ENCODE measurements at regions not wholly inside any gene's neighbourhood (a gene's known extent, or its start where the extent isn't known, plus 50 kb on each side); places are given as distances from the start of the nearest gene placed in this dataset.

- no peak for TF ChIP-seq CTCF (IDR thresholded peaks at IDR 0.05)
- TF ChIP-seq POLR2AphosphoS5 (IDR thresholded peaks at IDR 0.05): no peak
- no peak for TF ChIP-seq POLR2A (IDR thresholded peaks at IDR 0.05)
- intact Hi-C loops (cut with DNase I; ENCODE audit: low total_unique reads): no loop called here
- DNase-seq (ENCODE audit: low spot score in 2 of 2): no peak
- Histone ChIP-seq H3K27ac (no peak overlapping the region), H3K9me3 (no peaks in the 10 kb centered on the region), H3K27me3 (no peaks in the 10 kb centered on the region), H3K4me1 (no peaks in the 10 kb centered on the region), H3K4me3 (no peak overlapping the region), H3K36me3 (no peaks in the 10 kb centered on the region)
Observed at GRCh38 chr1:218079347-218079746, 205.7 kb upstream of the RRP15 start.

GRCh38 chr1:218079820-218080219 lies 205.3 kb upstream of the RRP15 start:
- intact Hi-C loops (cut with DNase I; ENCODE audit: low total_unique reads): no loop called here
- Histone ChIP-seq H3K9me3 (no peaks in the 10 kb centered on the region), H3K4me1 (no peaks in the 10 kb centered on the region), H3K4me3 (no peak overlapping the region), H3K36me3 (no peaks in the 10 kb centered on the region), H3K27ac (no peak overlapping the region), H3K27me3 (no peaks in the 10 kb centered on the region)
- no peak for TF ChIP-seq POLR2A (IDR thresholded peaks at IDR 0.05)
- no peak for TF ChIP-seq CTCF (IDR thresholded peaks at IDR 0.05)
- TF ChIP-seq POLR2AphosphoS5 (IDR thresholded peaks at IDR 0.05): no peak
- DNase-seq (ENCODE audit: low spot score in 2 of 2): no peak

GRCh38 chr1:218080863-218081262 lies 204.2 kb upstream of the RRP15 start:
- no peak for TF ChIP-seq POLR2A (IDR thresholded peaks at IDR 0.05)
- no peak for TF ChIP-seq CTCF (IDR thresholded peaks at IDR 0.05)
- no peak for TF ChIP-seq POLR2AphosphoS5 (IDR thresholded peaks at IDR 0.05)
- Histone ChIP-seq H3K27me3 (no peaks in the 10 kb centered on the region), H3K4me3 (no peak overlapping the region), H3K9me3 (no peaks in the 10 kb centered on the region), H3K27ac (no peak overlapping the region), H3K36me3 (no peaks in the 10 kb centered on the region), H3K4me1 (no peaks in the 10 kb centered on the region)
- DNase-seq (ENCODE audit: low spot score in 2 of 2): no peak
- intact Hi-C loops (cut with DNase I; ENCODE audit: low total_unique reads): no loop called here

DNA sequence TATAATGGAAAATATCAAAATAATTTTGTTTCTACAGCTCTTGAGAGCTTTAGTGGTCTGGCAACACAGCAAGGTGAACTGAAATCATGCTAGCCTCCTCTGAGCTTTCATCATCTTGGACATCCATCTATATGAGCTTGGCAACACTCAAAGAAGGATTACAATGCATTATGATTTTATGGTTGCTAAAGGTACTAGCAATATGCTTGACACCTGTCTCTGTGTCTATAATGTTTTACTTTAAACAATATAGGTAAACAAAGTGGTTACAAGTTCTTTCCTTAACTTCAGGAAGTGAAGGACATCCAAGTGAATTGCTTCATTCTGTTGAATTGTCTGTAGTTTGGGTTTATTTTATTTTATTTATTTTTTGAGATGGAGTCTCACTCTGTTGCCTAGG lies 203.7 kb upstream of the RRP15 start:
- TF ChIP-seq CTCF (IDR thresholded peaks at IDR 0.05) (no peak), POLR2A (IDR thresholded peaks at IDR 0.05) (no peak), POLR2AphosphoS5 (IDR thresholded peaks at IDR 0.05) (no peak)
- no peaks in the 10 kb centered on the region for H3K36me3 ChIP-seq
- no peak overlapping the region for H3K27ac ChIP-seq
- intact Hi-C loops (cut with DNase I; ENCODE audit: low total_unique reads): no loop called here
- no peaks in the 10 kb centered on the region for H3K4me1 ChIP-seq
- H3K9me3 ChIP-seq: no peaks in the 10 kb centered on the region
- no peak overlapping the region for H3K4me3 ChIP-seq
- H3K27me3 ChIP-seq: no peaks in the 10 kb centered on the region
- DNase-seq (ENCODE audit: low spot score in 2 of 2): no peak

- intact Hi-C loops (cut with DNase I; ENCODE audit: low total_unique reads): no loop called here
- TF ChIP-seq CTCF (IDR thresholded peaks at IDR 0.05) (no peak), POLR2A (IDR thresholded peaks at IDR 0.05) (no peak)
Observed at GRCh38 chr1:218090459-218090858, 194.6 kb upstream of the RRP15 start.

More at GRCh38 chr1:218090459-218090858, 194.6 kb upstream of the RRP15 start:
- Histone ChIP-seq H3K27ac (no peak overlapping the region), H3K4me1 (no peaks in the 10 kb centered on the region), H3K9me3 (no peaks in the 10 kb centered on the region), H3K36me3 (no peaks in the 10 kb centered on the region), H3K27me3 (no peaks in the 10 kb centered on the region), H3K4me3 (no peak overlapping the region)
- DNase-seq (ENCODE audit: low spot score in 2 of 2): no peak

Data from breast epithelium (tissue), 4 donors.